GM23338 (cell line): ENCODE measurements at regions not wholly inside any gene's neighbourhood (a gene's known extent, or its start where the extent isn't known, plus 50 kb on each side); places are given as distances from the start of the nearest gene placed in this dataset.

Experiments used
- ATAC-seq: fragments of 200-7000 bp; cut with Tn5 transposase; 3 replicates; pipeline ENCODE4 v1.9.1; 2020
- DNase-seq: peaks from one replicate; pipeline ENCODE4 v3.0.0-alpha.2; 2015; ENCODE audit warnings: low spot score
- H2AFZ ChIP-seq: fragments of 200-600 bp; sonication (generic); 2 replicates; pipeline ENCODE4 v1.8.0; 2016; ENCODE audit warnings: antibody characterized with exemption, mild to moderate bottlenecking, moderate library complexity
- H3F3A ChIP-seq: fragments of 200-600 bp; sonication (generic); replicated peaks from 2 replicates; pipeline ENCODE4 v1.8.0; 2017; ENCODE audit warnings: antibody characterized with exemption, mixed run types, low read depth
- H3K27ac ChIP-seq: fragments of 200-600 bp; sonication (generic); 2 replicates; pipeline ENCODE4 v1.6.1; 2016; ENCODE audit warnings: low read depth
- H3K27me3 ChIP-seq: fragments of 200-600 bp; sonication (generic); 2 replicates; pipeline ENCODE4 v1.8.0; 2016; ENCODE audit warnings: mild to moderate bottlenecking, mixed run types, moderate library complexity; ENCODE audit not compliant: insufficient read depth
- H3K36me3 ChIP-seq: fragments of 200-600 bp; sonication (generic); 2 replicates; pipeline ENCODE4 v1.8.0; 2016; ENCODE audit warnings: mild to moderate bottlenecking; ENCODE audit not compliant: insufficient read depth
- H3K4me1 ChIP-seq: fragments of 200-600 bp; sonication (generic); 2 replicates; pipeline ENCODE4 v1.8.0; 2016; ENCODE audit warnings: mild to moderate bottlenecking, moderate library complexity; ENCODE audit not compliant: insufficient read depth
- H3K4me2 ChIP-seq: fragments of 200-600 bp; sonication (generic); 2 replicates; pipeline ENCODE4 v1.7.1; 2017; ENCODE audit warnings: mixed run types
- H3K4me3 ChIP-seq: fragments of 200-600 bp; sonication (generic); 2 replicates; pipeline ENCODE4 v1.6.1; 2016; ENCODE audit warnings: mixed run types
- H3K79me2 ChIP-seq: fragments of 200-600 bp; sonication (generic); replicated peaks from 2 replicates; pipeline ENCODE4 v1.8.0; 2017; ENCODE audit warnings: mild to moderate bottlenecking; ENCODE audit not compliant: insufficient read depth
- H3K9me2 ChIP-seq: fragments of 200-600 bp; sonication (generic); 2 replicates; pipeline ENCODE4 v1.8.0; 2017; ENCODE audit not compliant: insufficient read depth
- H4K20me1 ChIP-seq: fragments of 200-600 bp; sonication (generic); replicated peaks from 2 replicates; pipeline ENCODE4 v1.8.0; 2017; ENCODE audit warnings: mild to moderate bottlenecking; ENCODE audit not compliant: insufficient read depth
- H3K27ac Mint-ChIP-seq: 2 replicates; pipeline ENCODE4 v1.8.0; 2020; ENCODE audit warnings: inconsistent platforms, mild to moderate bottlenecking, moderate library complexity, mixed read lengths
- H3K27me3 Mint-ChIP-seq: 3 replicates; pipeline ENCODE4 v1.8.0; 2022; ENCODE audit warnings: low read depth, mild to moderate bottlenecking, moderate library complexity, mixed read lengths, inconsistent platforms; ENCODE audit not compliant: insufficient read depth, poor library complexity
- H3K36me3 Mint-ChIP-seq: 3 replicates; pipeline ENCODE4 v1.8.0; 2021; ENCODE audit warnings: low read depth, mild to moderate bottlenecking, inconsistent platforms, moderate library complexity, mixed read lengths
- H3K4me1 Mint-ChIP-seq: 3 replicates; pipeline ENCODE4 v1.8.0; 2020; ENCODE audit warnings: mild to moderate bottlenecking, inconsistent platforms, mixed read lengths
- H3K4me3 Mint-ChIP-seq: 3 replicates; pipeline ENCODE4 v1.8.0; 2021; ENCODE audit warnings: moderate library complexity, mild to moderate bottlenecking, inconsistent platforms, mixed read lengths
- H3K9me3 Mint-ChIP-seq: 3 replicates; pipeline ENCODE4 v1.8.0; 2020; ENCODE audit warnings: moderate library complexity, mild to moderate bottlenecking, inconsistent platforms, mixed read lengths
- CREB1 ChIP-seq: fragments of 250-450 bp; sonication (Bioruptor Pico); IDR thresholded peaks from 2 replicates; pipeline ENCODE4 v1.5.0; 2020; ENCODE audit warnings: low read depth, mild to moderate bottlenecking, moderate library complexity
- EZH2 ChIP-seq: fragments of 200-600 bp; sonication (generic); IDR thresholded peaks from one replicate; pipeline ENCODE4 v1.8.0; 2017; ENCODE audit warnings: antibody characterized with exemption, mild to moderate bottlenecking, low read depth; ENCODE audit not compliant: unreplicated experiment
- EZH2phosphoT487 ChIP-seq: fragments of 200-600 bp; sonication (generic); IDR thresholded peaks from one replicate; pipeline ENCODE4 v1.8.1; 2018; ENCODE audit warnings: antibody characterized with exemption; ENCODE audit not compliant: unreplicated experiment
- NANOG ChIP-seq: IDR thresholded peaks from 2 replicates; pipeline ENCODE4 v1.6.1; 2016; ENCODE audit warnings: antibody characterized with exemption, borderline replicate concordance
- POLR2AphosphoS5 ChIP-seq: IDR thresholded peaks from 2 replicates; pipeline ENCODE4 v1.6.1; 2016; ENCODE audit warnings: antibody characterized with exemption, low read depth
- STAT1 ChIP-seq: IDR thresholded peaks from one replicate; pipeline ENCODE4 v1.6.1; 2016; ENCODE audit warnings: antibody characterized with exemption; ENCODE audit not compliant: unreplicated experiment
- ZNF114 ChIP-seq: fragments of 250-450 bp; sonication (Bioruptor Pico); IDR thresholded peaks from 2 replicates; pipeline ENCODE4 v1.5.0; 2020; ENCODE audit warnings: mild to moderate bottlenecking, moderate library complexity
- ZNF331 ChIP-seq: fragments of 250-450 bp; sonication (Bioruptor Pico); IDR thresholded peaks from 2 replicates; pipeline ENCODE4 v1.5.0; 2020; ENCODE audit warnings: low read depth, mild to moderate bottlenecking, moderate library complexity
- TF ChIP-seq, protein P1 (sequence below), 2 experiments: fragments of 200-600 bp in 1 of 2; sonication (generic) in 1 of 2; conservative IDR thresholded peaks; 2 replicates each; pipeline versions ENCODE4 v1.5.1 to v1.6.1; 2016 to 2017; ENCODE audit warnings: antibody characterized with exemption in 2 of 2, low read depth in 2 of 2, mild to moderate bottlenecking in 2 of 2, moderate library complexity in 1 of 2
- TF ChIP-seq, protein P2 (sequence below): IDR thresholded peaks from 2 replicates; pipeline ENCODE4 v1.6.1; 2016; ENCODE audit warnings: antibody characterized with exemption
- TF ChIP-seq, protein P3 (sequence below): IDR thresholded peaks from one replicate; pipeline ENCODE4 v1.6.1; 2018; ENCODE audit warnings: antibody characterized with exemption; ENCODE audit not compliant: unreplicated experiment

DNA sequence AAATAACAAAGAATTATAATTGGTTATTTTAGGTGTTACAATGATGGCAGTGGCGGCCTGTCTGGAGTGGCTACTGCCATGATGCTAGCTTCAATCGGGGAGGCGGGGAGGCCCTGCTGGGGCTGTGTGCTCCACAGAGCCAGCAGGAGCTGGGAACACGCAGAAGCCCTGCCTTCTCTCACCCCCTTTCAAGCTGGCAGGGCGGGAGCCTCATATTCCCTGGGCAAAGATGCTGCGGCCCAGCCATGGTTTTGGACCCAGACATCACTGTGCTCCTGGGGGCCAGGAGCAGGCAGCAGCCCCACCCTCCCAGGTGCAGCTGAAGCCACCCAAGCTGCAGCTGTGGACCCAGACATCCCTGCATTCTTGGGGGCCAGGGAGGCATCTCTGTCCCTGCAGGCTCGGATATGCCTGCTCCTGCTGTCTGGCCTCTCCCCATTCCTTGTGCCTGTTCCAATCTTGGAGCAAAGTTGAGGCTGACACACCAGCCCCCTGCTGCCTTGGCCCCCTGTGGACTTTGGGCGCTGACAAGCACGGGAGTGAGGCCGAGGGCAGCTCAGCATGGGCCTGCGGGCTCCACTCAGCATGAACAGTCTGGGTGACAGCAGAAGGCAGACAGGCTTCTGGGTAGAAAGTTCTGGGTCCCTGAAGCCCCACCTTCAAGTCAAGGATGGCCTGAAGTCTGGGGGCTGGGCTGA, 263.1 kb upstream of the HTR2A start:
- no peak overlapping the region for H3K4me3 ChIP-seq
- H3K4me1 Mint-ChIP-seq: peaks cover 3% of the 10 kb centered on the region; the same call in 1 of the 3 replicates
- TF ChIP-seq STAT1 (no peak), EZH2 (no peak), EZH2phosphoT487 (no peak)
- H4K20me1 ChIP-seq: no peaks in the 10 kb centered on the region
- ATAC-seq (no peak), DNase-seq (no peak)
- H3K27ac ChIP-seq: no peak overlapping the region
- 0 out of 2 replicates have a peak, but pooled peaks cover 4% of the 10 kb centered on the region for H3K4me1 ChIP-seq
- H2AFZ ChIP-seq: no peak overlapping the region
- H3K36me3 ChIP-seq: no peaks in the 10 kb centered on the region
- no peak overlapping the region for H3K4me2 ChIP-seq
- no peaks in the 10 kb centered on the region for H3K79me2 ChIP-seq
- H3K9me3 Mint-ChIP-seq: peaks cover 6% of the 10 kb centered on the region; the same call in 1 of the 3 replicates
- no peak overlapping the region for H3K27ac Mint-ChIP-seq
- no peaks in the 10 kb centered on the region for H3K27me3 Mint-ChIP-seq
- no peaks in the 10 kb centered on the region for H3K27me3 ChIP-seq
- 0 out of 3 replicates have a peak, but pooled peaks cover 4% of the 10 kb centered on the region for H3K36me3 Mint-ChIP-seq
- no peaks in the 10 kb centered on the region for H3F3A ChIP-seq
- H3K4me3 Mint-ChIP-seq: no peak overlapping the region
- no peaks in the 10 kb centered on the region; the same call in 1 of the 2 replicates for H3K9me2 ChIP-seq

DNA sequence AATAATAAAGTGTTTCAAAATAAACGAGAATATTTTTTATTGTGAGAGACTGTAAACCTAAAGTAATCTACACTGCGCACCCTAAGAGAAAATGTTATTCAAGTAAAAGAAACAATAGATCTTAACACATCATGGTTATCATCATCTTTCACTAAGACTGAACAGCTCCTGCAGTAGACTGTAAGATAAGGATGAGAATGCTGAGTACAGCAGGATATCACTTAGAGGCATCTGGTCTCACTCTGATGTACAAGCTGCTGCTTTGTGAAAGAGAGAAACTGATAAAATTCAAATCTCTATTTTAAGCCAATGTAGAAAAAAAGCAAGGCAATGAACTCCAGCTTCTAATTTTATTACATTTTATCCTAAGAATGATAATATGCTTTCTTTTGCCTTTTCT, 261.7 kb upstream of the HTR2A start:
- Histone ChIP-seq H4K20me1 (no peaks in the 10 kb centered on the region), H3K79me2 (no peaks in the 10 kb centered on the region), H3K4me2 (no peak overlapping the region), H3K4me3 (no peak overlapping the region), H3K27ac (no peak overlapping the region), H3K36me3 (no peaks in the 10 kb centered on the region), H3K27me3 (no peaks in the 10 kb centered on the region), H3K9me2 (no peaks in the 10 kb centered on the region; the same call in 1 of the 2 replicates), H3F3A (no peaks in the 10 kb centered on the region), H3K4me1 (no peaks in the 10 kb centered on the region), H2AFZ (no peak overlapping the region)
- Mint-ChIP-seq H3K4me3 (no peak overlapping the region), H3K27me3 (peaks cover 2% of the 10 kb centered on the region), H3K27ac (no peak overlapping the region), H3K4me1 (no peaks in the 10 kb centered on the region), H3K9me3 (peaks cover 6% of the 10 kb centered on the region; the same call in 1 of the 3 replicates), H3K36me3 (0 out of 3 replicates have a peak, but pooled peaks cover 4% of the 10 kb centered on the region)
- DNase-seq (no peak), ATAC-seq (no peak)
- no peak for TF ChIP-seq ZNF331 (CRISPR knock-in tag)
- no peak for TF ChIP-seq POLR2AphosphoS5
- TF ChIP-seq, protein P1, sequence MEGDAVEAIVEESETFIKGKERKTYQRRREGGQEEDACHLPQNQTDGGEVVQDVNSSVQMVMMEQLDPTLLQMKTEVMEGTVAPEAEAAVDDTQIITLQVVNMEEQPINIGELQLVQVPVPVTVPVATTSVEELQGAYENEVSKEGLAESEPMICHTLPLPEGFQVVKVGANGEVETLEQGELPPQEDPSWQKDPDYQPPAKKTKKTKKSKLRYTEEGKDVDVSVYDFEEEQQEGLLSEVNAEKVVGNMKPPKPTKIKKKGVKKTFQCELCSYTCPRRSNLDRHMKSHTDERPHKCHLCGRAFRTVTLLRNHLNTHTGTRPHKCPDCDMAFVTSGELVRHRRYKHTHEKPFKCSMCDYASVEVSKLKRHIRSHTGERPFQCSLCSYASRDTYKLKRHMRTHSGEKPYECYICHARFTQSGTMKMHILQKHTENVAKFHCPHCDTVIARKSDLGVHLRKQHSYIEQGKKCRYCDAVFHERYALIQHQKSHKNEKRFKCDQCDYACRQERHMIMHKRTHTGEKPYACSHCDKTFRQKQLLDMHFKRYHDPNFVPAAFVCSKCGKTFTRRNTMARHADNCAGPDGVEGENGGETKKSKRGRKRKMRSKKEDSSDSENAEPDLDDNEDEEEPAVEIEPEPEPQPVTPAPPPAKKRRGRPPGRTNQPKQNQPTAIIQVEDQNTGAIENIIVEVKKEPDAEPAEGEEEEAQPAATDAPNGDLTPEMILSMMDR (conservative IDR thresholded peaks at IDR 0.05; ENCODE audit: low read depth in 2 of 2): no peak
- no peak for TF ChIP-seq STAT1

DNA sequence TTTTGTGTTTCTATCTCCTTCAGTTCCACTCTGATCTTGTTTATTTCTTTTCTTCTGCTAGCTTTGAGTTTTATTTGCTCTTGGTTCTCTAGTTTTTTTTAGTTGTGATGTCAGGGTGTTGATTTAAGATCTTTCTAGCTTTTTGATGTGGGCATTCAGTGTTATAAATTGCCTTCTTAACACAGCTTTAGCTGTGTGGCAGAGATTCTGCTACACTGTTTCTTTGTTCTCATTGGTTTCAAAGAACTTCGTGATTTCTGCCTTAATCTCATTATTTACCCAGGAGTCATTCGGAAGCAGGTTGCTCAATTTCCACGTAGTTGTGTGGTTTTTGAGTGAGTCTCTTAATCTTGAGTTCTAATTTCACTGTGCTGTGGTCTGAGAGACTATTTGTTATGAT, 251.7 kb upstream of the HTR2A start:
- Mint-ChIP-seq H3K27me3 (peaks cover 2% of the 10 kb centered on the region), H3K9me3 (no peaks in the 10 kb centered on the region), H3K27ac (no peak overlapping the region), H3K4me3 (no peak overlapping the region), H3K36me3 (no peaks in the 10 kb centered on the region), H3K4me1 (peaks cover 4% of the 10 kb centered on the region)
- no peaks in the 10 kb centered on the region for H3F3A ChIP-seq
- no peaks in the 10 kb centered on the region for H4K20me1 ChIP-seq
- no peaks in the 10 kb centered on the region for H3K4me1 ChIP-seq
- no peak overlapping the region for H3K27ac ChIP-seq
- H3K27me3 ChIP-seq: no peaks in the 10 kb centered on the region
- no peak overlapping the region for H3K4me3 ChIP-seq
- H3K4me2 ChIP-seq: no peak overlapping the region
- no peaks in the 10 kb centered on the region; the same call in 1 of the 2 replicates for H3K9me2 ChIP-seq
- DNase-seq (no peak), ATAC-seq (no peak)
- H2AFZ ChIP-seq: no peak overlapping the region
- H3K36me3 ChIP-seq: no peaks in the 10 kb centered on the region
- no peaks in the 10 kb centered on the region for H3K79me2 ChIP-seq
- no peak for TF ChIP-seq CREB1 (CRISPR knock-in tag)
- TF ChIP-seq EZH2: no peak
- no peak for TF ChIP-seq ZNF114 (CRISPR knock-in tag)
- TF ChIP-seq, protein P2, sequence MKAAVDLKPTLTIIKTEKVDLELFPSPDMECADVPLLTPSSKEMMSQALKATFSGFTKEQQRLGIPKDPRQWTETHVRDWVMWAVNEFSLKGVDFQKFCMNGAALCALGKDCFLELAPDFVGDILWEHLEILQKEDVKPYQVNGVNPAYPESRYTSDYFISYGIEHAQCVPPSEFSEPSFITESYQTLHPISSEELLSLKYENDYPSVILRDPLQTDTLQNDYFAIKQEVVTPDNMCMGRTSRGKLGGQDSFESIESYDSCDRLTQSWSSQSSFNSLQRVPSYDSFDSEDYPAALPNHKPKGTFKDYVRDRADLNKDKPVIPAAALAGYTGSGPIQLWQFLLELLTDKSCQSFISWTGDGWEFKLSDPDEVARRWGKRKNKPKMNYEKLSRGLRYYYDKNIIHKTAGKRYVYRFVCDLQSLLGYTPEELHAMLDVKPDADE: no peak
- no peak for TF ChIP-seq NANOG
- no peak for TF ChIP-seq STAT1
- TF ChIP-seq, protein P3, sequence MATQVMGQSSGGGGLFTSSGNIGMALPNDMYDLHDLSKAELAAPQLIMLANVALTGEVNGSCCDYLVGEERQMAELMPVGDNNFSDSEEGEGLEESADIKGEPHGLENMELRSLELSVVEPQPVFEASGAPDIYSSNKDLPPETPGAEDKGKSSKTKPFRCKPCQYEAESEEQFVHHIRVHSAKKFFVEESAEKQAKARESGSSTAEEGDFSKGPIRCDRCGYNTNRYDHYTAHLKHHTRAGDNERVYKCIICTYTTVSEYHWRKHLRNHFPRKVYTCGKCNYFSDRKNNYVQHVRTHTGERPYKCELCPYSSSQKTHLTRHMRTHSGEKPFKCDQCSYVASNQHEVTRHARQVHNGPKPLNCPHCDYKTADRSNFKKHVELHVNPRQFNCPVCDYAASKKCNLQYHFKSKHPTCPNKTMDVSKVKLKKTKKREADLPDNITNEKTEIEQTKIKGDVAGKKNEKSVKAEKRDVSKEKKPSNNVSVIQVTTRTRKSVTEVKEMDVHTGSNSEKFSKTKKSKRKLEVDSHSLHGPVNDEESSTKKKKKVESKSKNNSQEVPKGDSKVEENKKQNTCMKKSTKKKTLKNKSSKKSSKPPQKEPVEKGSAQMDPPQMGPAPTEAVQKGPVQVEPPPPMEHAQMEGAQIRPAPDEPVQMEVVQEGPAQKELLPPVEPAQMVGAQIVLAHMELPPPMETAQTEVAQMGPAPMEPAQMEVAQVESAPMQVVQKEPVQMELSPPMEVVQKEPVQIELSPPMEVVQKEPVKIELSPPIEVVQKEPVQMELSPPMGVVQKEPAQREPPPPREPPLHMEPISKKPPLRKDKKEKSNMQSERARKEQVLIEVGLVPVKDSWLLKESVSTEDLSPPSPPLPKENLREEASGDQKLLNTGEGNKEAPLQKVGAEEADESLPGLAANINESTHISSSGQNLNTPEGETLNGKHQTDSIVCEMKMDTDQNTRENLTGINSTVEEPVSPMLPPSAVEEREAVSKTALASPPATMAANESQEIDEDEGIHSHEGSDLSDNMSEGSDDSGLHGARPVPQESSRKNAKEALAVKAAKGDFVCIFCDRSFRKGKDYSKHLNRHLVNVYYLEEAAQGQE: no peak
